ENCODE measurements at regions not wholly inside any gene's neighbourhood (a gene's known extent, or its start where the extent isn't known, plus 50 kb on each side); places are given as distances from the start of the nearest gene placed in this dataset.

DNA sequence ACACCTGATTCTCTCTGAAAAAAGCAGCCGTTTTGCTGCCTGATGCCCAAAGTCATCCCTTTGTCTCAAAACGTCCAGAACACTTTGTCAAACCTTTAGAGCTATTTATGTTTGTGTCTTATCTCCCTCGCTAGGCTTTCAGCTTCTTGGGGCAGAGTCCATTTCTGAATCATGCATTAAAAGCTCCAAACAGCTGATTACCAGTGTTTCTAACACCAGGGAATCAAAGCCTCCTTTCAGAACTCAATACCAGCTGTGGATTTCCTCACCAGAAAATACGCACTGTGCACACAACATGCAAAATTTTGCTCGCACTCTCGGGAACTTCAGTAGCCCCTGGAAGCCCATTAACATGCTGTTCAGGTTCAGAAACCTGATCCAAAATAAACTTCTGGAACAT lies 333.3 kb downstream of the HACE1 start:
- TF ChIP-seq SUZ12 (IDR thresholded peaks at IDR 0.05) = no peak
- no peak for TF ChIP-seq LEF1 (IDR thresholded peaks at IDR 0.05; ENCODE audit: borderline replicate concordance)
- TF ChIP-seq ZNF384 (IDR thresholded peaks at IDR 0.05) = no peak
- no peak for TF ChIP-seq FOXM1 (IDR thresholded peaks at IDR 0.05; ENCODE audit: borderline replicate concordance)
- TF ChIP-seq, protein P1, sequence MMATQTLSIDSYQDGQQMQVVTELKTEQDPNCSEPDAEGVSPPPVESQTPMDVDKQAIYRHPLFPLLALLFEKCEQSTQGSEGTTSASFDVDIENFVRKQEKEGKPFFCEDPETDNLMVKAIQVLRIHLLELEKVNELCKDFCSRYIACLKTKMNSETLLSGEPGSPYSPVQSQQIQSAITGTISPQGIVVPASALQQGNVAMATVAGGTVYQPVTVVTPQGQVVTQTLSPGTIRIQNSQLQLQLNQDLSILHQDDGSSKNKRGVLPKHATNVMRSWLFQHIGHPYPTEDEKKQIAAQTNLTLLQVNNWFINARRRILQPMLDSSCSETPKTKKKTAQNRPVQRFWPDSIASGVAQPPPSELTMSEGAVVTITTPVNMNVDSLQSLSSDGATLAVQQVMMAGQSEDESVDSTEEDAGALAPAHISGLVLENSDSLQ (IDR thresholded peaks at IDR 0.05) = no peak
- TF ChIP-seq NFRKB (IDR thresholded peaks at IDR 0.05) = no peak
